ENCODE measurements at regions not wholly inside any gene's neighbourhood (a gene's known extent, or its start where the extent isn't known, plus 50 kb on each side); places are given as distances from the start of the nearest gene placed in this dataset.

DNA sequence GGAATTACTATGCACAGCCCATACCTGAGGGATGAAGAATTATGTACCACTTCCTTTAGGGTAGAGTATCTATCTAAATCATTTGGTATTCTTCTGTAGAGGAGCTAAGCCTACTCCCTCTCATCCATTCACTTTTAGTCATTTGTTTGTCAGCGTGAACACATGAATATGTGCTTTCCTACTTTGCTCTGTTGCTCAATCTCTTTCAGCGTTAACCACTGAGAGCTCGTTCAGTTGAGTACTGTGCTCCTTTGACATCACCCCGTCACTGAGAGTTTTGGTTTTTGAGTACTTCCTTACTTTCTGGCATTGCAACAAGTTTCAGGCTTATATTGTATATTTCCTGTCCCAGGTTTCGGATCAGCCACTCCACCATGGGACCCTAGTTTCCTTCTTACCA is 700.6 kb downstream of the NLGN4X start:
- H3K4me3 ChIP-seq: no peak overlapping the region
- H3K9me3 ChIP-seq: no peaks in the 10 kb centered on the region
- no peak overlapping the region for H3K27ac ChIP-seq
- no peak for DNase-seq
- no peaks in the 10 kb centered on the region for H3K36me3 ChIP-seq
- no peaks in the 10 kb centered on the region for H3K27me3 ChIP-seq
- no peaks in the 10 kb centered on the region for H3K4me1 ChIP-seq
- TF ChIP-seq POLR2A (IDR thresholded peaks at IDR 0.05): no peak

- Histone ChIP-seq H3K4me1 (no peaks in the 10 kb centered on the region), H3K27me3 (no peaks in the 10 kb centered on the region), H3K36me3 (no peaks in the 10 kb centered on the region), H3K9me3 (no peaks in the 10 kb centered on the region), H3K27ac (no peak overlapping the region), H3K4me3 (no peak overlapping the region)
- DNase-seq: no peak
- TF ChIP-seq, protein P1, sequence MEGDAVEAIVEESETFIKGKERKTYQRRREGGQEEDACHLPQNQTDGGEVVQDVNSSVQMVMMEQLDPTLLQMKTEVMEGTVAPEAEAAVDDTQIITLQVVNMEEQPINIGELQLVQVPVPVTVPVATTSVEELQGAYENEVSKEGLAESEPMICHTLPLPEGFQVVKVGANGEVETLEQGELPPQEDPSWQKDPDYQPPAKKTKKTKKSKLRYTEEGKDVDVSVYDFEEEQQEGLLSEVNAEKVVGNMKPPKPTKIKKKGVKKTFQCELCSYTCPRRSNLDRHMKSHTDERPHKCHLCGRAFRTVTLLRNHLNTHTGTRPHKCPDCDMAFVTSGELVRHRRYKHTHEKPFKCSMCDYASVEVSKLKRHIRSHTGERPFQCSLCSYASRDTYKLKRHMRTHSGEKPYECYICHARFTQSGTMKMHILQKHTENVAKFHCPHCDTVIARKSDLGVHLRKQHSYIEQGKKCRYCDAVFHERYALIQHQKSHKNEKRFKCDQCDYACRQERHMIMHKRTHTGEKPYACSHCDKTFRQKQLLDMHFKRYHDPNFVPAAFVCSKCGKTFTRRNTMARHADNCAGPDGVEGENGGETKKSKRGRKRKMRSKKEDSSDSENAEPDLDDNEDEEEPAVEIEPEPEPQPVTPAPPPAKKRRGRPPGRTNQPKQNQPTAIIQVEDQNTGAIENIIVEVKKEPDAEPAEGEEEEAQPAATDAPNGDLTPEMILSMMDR (IDR thresholded peaks at IDR 0.05): no peak
- no peak for TF ChIP-seq POLR2A (IDR thresholded peaks at IDR 0.05)
These were observed 702.5 kb downstream of the NLGN4X start for GRCh38 chrX:5526191-5526590.

DNA sequence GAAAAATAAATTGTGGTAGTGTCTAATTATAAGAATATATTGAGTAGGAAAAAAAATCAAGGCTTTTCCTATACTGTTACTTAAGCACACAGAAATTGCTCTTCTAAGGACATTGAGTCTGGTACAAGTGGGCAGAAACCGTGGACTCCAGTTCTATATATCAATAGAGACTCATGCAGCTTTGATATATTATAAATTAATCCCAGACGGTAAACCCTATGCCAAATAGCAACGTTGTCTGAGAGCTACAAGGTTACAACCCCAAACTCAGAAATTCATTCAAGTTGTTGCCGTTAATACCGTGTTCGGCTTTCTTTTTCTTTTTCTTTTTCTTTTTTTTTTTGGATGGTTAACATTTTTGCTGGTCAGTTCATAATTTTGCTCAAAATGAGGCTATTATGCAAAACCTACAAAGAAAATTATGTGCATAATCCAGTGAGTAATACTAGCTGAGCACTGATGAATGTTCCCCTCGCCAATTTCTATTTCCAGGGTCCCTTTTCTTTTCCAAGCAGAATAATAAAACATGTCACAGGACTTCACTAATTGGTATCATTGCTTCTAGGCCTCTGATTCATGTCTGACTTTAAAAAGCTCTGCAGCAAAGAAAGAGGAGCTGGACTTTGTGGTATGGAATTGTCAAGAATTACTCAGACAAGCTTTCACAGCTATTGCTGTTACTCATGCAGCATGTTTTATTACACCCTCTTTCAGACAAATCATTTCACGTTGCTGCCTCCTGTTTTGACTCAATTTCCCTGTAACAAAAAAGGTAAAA is 737.7 kb downstream of the NLGN4X start:
- Histone ChIP-seq H3K27me3 (no peaks in the 10 kb centered on the region), H3K4me1 (no peaks in the 10 kb centered on the region), H3K36me3 (no peaks in the 10 kb centered on the region), H3K9me3 (no peaks in the 10 kb centered on the region), H3K27ac (no peak overlapping the region), H3K4me3 (no peak overlapping the region)
- no peak for DNase-seq
- no peak for TF ChIP-seq POLR2A (IDR thresholded peaks at IDR 0.05)
- TF ChIP-seq, protein P1 (IDR thresholded peaks at IDR 0.05): no peak

DNA sequence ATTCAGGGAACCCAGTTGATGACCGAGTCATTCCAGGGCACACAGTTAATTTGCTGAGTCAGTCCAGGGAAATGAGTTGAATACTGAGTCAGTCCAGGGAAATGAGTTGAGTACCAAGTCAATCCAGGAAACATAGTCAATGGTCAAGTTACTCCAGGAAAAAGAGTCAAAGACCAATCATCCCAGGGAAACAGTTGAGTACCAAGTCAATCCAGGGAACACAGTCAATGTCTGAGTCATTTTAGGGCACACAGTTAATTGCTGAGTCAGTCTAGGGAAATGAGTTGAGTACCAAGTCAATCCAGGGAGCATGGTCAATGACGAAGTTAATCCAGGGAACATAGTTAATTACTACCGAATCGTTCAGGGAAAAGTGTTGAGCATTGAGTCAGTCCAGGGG is 754.4 kb downstream of the NLGN4X start:
- no peak for DNase-seq
- no peaks in the 10 kb centered on the region for H3K27me3 ChIP-seq
- no peaks in the 10 kb centered on the region for H3K36me3 ChIP-seq
- H3K27ac ChIP-seq: no peak overlapping the region
- no peak for TF ChIP-seq POLR2A (IDR thresholded peaks at IDR 0.05)
- TF ChIP-seq, protein P1 (IDR thresholded peaks at IDR 0.05): no peak
- H3K4me1 ChIP-seq: no peaks in the 10 kb centered on the region
- no peaks in the 10 kb centered on the region for H3K9me3 ChIP-seq
- no peak overlapping the region for H3K4me3 ChIP-seq

DNA sequence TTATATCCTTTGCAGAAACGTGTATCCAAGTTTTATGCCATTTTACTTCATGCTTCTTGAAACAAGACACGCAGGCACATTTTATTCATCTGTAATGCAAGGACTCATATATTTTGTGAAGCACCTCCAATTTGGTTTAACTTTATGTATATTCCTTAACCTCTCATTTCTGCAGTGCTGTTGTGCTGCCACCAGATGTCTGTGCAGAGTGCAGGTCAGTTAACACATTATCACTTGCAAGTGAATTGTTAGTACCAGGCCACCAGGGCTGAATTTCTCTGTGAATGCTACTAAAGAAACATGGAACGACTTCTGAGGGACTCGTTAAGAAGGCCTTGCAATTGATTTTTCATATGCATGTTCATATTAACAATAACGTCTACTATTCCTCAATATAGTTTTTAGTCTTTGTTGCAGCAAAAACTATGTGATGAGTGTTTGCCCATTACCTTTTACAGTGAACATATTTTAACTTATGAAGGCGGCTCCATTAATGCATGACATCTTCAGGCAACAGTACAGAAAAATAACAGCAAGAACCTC is 770.3 kb downstream of the NLGN4X start:
- Histone ChIP-seq H3K27ac (no peak overlapping the region), H3K36me3 (no peaks in the 10 kb centered on the region), H3K4me1 (no peaks in the 10 kb centered on the region), H3K9me3 (no peaks in the 10 kb centered on the region), H3K4me3 (no peak overlapping the region), H3K27me3 (no peaks in the 10 kb centered on the region)
- TF ChIP-seq, protein P1 (IDR thresholded peaks at IDR 0.05): no peak
- no peak for TF ChIP-seq POLR2A (IDR thresholded peaks at IDR 0.05)
- no peak for DNase-seq

DNA sequence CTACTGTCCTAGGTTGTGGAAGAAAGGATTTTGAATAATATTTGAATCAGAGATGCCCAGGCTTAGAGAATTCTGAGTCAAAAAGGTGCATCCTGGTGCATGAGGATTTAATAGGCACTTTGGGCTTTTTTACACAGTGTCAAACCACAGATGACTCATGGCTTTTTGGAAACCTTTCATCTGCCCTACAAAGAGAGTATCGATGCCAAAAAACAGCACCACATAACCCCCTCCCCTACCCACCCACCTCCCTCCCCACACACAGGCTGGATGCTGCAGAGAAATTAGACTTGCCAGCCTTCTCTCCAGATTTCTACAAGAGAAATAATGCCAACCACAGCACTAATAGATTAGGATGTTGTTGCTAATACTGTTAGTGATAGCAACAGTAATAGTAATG is 779.3 kb downstream of the NLGN4X start:
- TF ChIP-seq POLR2A (IDR thresholded peaks at IDR 0.05): no peak
- TF ChIP-seq, protein P1 (IDR thresholded peaks at IDR 0.05): no peak
- no peak for DNase-seq
- Histone ChIP-seq H3K36me3 (no peaks in the 10 kb centered on the region), H3K4me3 (no peak overlapping the region), H3K27me3 (no peaks in the 10 kb centered on the region), H3K4me1 (no peaks in the 10 kb centered on the region), H3K27ac (no peak overlapping the region), H3K9me3 (no peaks in the 10 kb centered on the region)

All from Peyer's patch (tissue), 4 donors.